ENCODE measurements at regions not wholly inside any gene's neighbourhood (a gene's known extent, or its start where the extent isn't known, plus 50 kb on each side); places are given as distances from the start of the nearest gene placed in this dataset.
A peak's percentile ranks its signal among the peaks of the same experiment; 100 is the strongest.

DNA sequence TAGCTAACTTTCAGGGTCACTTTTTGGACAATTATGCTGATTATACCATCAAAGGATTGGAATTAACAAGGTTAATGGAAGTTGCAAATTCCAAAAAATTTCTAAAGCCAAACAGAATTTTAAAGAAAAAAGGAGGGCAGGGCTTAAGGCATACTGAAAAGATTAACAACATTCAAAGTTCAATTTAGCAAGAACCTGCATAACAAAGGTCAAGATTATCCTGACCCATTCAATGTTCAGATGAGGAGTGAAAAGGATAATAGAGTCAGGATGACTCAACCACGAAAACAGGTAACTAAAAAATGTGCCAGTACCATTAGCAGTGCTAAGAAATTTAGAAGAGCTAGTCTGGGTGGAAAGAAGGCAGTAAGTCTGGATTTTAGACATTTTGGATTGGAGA lies 139.8 kb upstream of the HNMT start:
- no peak for DNase-seq (ENCODE audit: low read depth in 2 of 2)

GRCh38 chr2:137826373-137827372 lies 137.6 kb upstream of the HNMT start:
- no peak for DNase-seq (ENCODE audit: low read depth in 2 of 2)

DNA sequence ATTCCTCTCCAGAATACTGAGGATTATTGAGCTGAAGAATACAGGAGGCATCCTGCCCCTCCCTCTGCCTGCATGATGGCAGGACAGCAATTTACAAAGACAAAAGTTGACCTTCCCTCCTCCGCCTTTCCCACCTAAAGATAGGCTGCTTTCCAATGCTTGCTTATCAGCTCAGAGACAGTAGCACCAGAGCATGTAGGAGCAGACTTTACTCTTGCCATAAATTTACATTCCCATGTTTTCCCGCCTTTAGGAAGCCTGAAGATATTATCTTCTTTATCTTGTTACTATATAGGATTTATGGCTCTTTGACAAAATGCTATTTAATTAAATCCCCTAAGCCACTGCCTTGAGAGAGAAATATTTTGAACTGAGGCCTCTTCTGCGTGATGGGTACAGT lies 135.6 kb upstream of the HNMT start:
- DNase-seq (ENCODE audit: low read depth in 2 of 2), result no peak

- DNase-seq (ENCODE audit: low read depth in 2 of 2), result no peak
These were observed 135.0 kb upstream of the HNMT start for GRCh38 chr2:137829251-137829650.

DNA sequence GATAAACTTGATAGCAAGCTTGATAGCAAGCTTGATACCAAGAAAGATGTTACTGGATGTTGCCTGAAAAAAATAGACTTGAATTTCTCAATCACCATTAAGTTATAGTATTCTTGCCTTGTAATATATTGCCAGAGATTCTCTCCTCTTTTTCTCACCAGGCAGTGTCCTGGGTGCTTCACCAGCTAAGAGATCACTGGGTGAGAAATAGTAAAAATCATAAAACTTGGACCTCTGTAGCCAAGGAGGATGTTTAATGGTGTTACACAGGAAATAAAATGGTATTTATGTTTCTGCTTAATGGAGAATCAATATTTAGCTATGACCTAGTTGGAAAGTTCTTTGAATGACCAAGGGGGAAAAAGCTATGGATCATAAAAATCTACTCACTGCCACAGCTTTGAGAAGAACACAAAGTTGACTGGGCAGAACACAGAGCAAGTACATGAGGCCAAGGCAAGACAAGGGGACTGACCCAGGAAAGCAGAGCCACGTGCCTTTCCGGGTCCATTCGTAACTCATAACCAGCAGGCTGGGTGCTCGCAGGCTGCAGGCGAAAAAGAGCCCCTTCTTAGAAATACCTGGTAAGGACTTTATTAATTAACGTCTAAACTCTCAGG lies 129.4 kb upstream of the HNMT start:
- DNase-seq (ENCODE audit: low read depth in 2 of 2), result no peak

DNA sequence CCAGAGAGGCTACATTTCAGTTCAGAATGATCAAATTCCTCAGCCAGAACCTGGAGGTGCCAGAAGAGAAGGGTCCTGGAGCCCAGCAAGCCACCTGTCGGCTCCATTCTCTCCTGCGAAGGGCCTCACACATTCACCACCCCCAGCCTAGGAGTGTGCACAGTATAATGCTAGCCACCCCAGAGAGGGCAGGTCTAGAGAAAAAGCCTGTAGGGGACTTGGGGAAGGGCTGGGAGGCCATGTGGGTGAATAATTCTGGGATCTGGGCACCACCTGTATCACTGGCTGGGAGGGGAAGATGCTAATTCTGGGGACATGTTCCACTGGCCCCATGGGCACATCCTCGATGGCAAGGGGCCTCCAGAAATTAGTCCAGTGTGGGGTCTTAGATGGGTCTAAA lies 127.6 kb upstream of the HNMT start:
- no peak for DNase-seq (ENCODE audit: low read depth in 2 of 2)

DNA sequence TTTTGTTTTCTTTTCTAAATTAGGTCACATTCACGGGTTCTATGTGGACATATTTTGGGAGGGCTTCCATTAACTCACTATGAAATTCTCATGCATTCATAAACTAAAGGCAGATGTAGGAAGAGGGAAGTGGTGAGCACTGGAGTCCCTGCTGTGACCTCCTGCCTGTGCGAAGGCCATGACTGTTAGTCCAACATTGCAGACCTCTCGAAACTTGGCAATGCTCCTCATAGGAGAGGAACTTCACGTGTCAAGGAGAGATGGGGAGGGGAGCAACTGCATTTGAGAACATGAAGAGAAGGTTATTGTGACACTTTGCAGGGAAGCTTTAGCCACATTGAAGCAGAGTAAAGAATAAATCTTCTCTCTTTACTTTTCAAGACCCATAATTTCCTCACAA lies 126.4 kb upstream of the HNMT start:
- no peak for DNase-seq (ENCODE audit: low read depth in 2 of 2)

GRCh38 chr2:137838255-137839092 lies 125.8 kb upstream of the HNMT start:
- DNase-seq (ENCODE audit: low read depth in 2 of 2), result peak; percentile 6 to 20

DNA sequence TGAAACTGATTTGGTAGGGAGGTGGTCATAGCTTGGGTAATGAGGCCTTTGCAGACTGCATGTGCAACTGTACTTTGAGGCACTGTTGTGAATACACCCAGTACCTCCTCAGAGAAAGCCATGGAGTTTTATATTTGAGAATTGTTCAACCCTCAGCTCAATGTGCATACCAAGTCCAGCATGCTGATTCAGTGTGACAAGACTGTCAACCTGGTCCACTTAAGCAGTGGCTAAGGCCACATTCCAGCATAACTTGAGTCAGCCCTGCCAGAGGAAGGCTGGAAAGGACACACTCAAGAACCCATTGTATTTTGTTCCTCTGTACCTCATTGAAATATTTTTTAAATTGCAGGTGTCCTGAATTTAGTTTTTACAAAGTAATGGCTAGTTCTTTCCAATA lies 121.8 kb upstream of the HNMT start:
- no peak for DNase-seq (ENCODE audit: low read depth in 2 of 2)

DNA sequence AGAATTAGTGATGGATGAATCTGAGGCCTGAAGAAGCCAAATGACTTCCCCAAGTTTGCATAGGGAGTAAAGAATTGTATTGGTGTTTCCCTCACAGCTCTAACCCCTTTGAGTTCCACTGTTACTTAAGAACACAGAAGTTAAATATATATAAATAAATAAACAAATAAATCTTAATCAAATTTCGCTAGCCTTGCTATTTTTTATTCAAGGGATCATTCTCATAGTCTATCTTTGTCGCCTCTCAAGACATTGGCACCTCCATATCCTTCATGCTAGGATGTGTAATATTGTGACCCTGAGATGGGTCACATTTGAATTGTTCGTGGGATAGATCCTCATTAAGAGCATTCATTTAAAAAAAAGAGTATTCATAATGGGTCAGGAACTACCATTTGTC lies 121.3 kb upstream of the HNMT start:
- no peak for DNase-seq (ENCODE audit: low read depth in 2 of 2)

DNA sequence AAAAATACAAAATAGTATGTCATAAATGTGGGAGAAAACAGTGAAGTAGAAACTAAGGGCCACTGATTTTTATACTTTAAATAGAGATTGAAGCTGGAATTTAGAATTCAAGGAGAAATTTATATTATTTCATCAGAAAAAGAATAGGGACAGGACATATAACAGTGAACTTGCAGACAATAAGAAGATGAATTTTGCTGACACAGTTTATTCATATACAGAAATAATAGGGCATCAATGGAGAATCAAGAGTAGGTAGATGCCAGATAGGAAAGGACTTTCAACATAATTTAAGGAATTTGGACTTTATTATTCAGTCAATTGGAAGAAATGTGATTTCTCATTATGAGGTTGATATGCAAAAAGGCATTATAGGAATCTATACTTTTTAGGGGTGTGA lies 118.9 kb upstream of the HNMT start:
- no peak for DNase-seq (ENCODE audit: low read depth in 2 of 2)

GRCh38 chr2:137846993-137847392 lies 117.3 kb upstream of the HNMT start:
- no peak for DNase-seq (ENCODE audit: low read depth in 2 of 2)

- no peak for DNase-seq (ENCODE audit: low read depth in 2 of 2)
These were observed 116.8 kb upstream of the HNMT start for GRCh38 chr2:137847443-137847842.

DNA sequence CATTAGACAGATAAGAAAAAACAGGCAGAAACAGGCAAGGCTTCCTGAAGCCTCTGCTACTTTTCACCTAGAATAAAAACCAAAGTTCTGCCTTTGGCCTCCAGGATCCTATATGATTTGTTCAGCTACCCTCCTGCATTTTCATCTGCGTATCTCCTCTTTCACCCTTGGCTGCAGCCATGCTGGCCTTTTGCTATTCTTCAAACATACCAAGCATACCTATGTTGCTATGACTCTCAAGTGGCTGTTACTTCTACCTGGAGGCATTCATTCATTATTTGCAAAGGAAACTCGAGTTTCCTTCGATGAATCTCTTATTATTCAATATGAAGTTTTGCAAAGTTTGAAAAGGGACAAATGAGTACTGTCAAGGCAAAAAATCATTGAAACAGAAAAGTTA lies 106.4 kb upstream of the HNMT start:
- no peak for DNase-seq (ENCODE audit: low read depth in 2 of 2)

DNA sequence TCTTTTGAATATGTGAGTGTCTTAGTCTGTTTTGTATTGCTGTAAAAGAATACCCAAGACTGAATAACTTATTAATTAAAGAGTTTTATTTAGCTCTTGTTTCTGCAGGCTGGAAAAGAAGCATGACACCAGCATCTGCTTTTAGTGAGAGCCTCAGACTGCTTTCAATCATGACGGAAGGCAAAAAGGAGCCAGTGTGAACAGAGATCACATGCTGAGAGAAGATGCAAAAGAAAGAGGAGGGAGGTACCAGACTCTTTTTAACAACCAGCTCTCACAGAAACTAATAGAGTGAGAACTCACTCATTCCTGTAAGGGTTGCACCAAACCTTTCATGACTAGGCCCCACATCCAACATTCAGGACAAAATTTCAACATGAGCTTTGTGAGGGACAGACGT lies 101.6 kb upstream of the HNMT start:
- no peak for DNase-seq (ENCODE audit: low read depth in 2 of 2)

GRCh38 chr2:137865954-137866540 lies 98.2 kb upstream of the HNMT start:
- DNase-seq (ENCODE audit: low read depth in 2 of 2), result peak; percentile 2 to 7

DNA sequence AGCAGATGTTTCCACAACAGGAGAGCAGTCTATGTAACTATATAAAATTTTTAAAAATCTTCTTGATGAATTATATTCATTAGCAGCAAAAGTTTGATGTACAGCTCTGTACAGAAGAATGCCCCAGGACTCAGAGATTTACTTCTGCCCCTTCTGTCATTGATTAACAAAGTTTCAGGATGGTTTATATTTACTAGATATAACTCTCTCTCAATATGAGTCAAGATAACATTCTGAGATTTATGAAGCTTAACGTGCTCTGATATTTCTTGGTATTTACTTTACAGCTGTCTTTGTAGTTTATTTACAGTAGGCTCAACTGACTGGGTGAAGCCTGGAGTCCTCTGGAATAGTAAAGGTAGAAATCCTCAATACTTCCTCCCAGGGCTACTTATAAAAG lies 93.6 kb upstream of the HNMT start:
- DNase-seq (ENCODE audit: low read depth in 2 of 2), result no peak

- no peak for DNase-seq (ENCODE audit: low read depth in 2 of 2)
These were observed 91.7 kb upstream of the HNMT start for GRCh38 chr2:137872577-137872976.

- DNase-seq (ENCODE audit: low read depth in 2 of 2), result no peak
These were observed 90.6 kb upstream of the HNMT start for GRCh38 chr2:137873536-137874244.

GRCh38 chr2:137879121-137879520 lies 85.2 kb upstream of the HNMT start:
- DNase-seq (ENCODE audit: low read depth in 2 of 2), result no peak

- no peak for DNase-seq (ENCODE audit: low read depth in 2 of 2)
These were observed 82.6 kb upstream of the HNMT start for GRCh38 chr2:137881711-137882110.
